ENCODE measurements at regions not wholly inside any gene's neighbourhood (a gene's known extent, or its start where the extent isn't known, plus 50 kb on each side); places are given as distances from the start of the nearest gene placed in this dataset.

DNA sequence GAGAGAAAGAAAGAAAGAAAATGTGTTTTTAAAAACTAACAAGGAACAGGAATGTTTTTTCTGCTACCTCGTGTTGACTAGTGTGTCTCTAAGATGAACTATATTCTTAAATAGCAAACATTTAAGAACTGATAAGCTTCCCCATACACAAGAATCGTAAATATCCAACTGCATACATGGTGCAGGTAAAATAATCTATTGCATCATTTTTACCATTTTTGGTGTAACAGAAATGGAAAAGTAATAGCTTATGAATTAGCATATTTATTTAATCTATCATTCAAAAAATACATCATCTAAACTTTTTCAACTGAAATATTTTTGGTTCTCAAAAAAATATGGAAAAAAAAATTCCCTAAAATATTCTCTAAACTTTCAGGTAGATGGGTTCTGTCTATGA, 59.7 kb upstream of the RAD23B start:
- no peak for DNase-seq (ENCODE audit: low spot score)
- TF ChIP-seq, protein P1, sequence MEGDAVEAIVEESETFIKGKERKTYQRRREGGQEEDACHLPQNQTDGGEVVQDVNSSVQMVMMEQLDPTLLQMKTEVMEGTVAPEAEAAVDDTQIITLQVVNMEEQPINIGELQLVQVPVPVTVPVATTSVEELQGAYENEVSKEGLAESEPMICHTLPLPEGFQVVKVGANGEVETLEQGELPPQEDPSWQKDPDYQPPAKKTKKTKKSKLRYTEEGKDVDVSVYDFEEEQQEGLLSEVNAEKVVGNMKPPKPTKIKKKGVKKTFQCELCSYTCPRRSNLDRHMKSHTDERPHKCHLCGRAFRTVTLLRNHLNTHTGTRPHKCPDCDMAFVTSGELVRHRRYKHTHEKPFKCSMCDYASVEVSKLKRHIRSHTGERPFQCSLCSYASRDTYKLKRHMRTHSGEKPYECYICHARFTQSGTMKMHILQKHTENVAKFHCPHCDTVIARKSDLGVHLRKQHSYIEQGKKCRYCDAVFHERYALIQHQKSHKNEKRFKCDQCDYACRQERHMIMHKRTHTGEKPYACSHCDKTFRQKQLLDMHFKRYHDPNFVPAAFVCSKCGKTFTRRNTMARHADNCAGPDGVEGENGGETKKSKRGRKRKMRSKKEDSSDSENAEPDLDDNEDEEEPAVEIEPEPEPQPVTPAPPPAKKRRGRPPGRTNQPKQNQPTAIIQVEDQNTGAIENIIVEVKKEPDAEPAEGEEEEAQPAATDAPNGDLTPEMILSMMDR (IDR thresholded peaks at IDR 0.05; ENCODE audit: extremely low read depth, missing control alignments) = no peak

DNA sequence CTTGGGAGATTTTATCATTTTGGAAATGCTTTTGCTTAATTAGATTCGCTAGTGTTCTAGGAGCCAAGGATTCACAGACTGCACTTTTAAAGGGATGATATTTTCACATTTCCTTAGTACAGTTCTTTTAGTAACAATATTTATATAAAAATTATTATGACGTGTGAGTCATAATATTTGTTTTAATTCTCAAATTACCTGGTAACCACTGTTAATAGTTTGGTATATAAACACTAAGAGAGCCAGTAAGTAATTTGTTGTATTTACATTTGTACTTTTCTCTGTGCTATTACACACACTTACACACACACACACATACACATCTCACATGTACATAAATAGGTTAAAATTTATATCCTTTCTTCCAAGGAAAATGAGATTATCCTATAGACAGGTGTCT, 58.8 kb upstream of the RAD23B start:
- TF ChIP-seq, protein P1 (IDR thresholded peaks at IDR 0.05; ENCODE audit: extremely low read depth, missing control alignments) = no peak
- no peak for DNase-seq (ENCODE audit: low spot score)

DNA sequence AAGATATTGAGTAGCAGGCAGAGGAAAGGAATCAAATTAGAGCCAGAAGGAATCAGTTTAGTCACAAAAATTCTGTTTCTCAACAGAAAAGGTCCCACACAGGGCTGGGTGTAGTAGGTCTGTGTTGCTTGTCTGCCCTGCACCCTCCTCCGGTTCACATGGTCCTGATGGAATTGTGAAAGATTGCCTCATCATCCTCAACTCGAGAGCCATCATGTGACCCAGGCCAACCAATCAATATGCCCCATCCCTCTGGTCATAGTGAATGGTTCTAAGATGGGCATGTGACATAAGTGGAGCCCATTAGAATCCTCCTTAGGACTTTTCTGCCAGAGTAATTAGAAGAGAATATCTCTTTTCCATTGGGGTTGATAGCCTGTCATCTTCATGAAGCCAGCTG, 56.7 kb upstream of the RAD23B start:
- DNase-seq (ENCODE audit: low spot score) = no peak
- TF ChIP-seq, protein P1 (IDR thresholded peaks at IDR 0.05; ENCODE audit: extremely low read depth, missing control alignments) = no peak

DNA sequence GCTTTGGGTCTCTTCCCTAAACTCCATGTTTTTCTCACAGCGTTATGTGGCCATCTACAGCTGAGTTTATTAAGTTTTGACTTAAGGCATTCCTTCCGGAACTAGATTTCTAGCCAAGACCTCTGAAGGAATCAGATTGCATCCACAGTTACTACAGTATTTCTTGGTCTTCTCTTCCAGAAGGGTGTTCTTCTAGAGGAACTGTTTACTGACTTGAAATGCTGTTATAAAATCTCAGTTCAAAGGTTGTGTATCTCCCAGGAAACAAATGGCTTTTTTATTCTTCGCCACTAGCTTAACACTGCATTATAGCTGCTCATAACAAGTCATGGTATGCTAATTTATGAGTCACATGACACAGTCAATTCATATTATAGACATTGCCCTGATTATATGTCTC, 55.3 kb upstream of the RAD23B start:
- TF ChIP-seq, protein P1 (IDR thresholded peaks at IDR 0.05; ENCODE audit: extremely low read depth, missing control alignments) = no peak
- no peak for DNase-seq (ENCODE audit: low spot score)

DNA sequence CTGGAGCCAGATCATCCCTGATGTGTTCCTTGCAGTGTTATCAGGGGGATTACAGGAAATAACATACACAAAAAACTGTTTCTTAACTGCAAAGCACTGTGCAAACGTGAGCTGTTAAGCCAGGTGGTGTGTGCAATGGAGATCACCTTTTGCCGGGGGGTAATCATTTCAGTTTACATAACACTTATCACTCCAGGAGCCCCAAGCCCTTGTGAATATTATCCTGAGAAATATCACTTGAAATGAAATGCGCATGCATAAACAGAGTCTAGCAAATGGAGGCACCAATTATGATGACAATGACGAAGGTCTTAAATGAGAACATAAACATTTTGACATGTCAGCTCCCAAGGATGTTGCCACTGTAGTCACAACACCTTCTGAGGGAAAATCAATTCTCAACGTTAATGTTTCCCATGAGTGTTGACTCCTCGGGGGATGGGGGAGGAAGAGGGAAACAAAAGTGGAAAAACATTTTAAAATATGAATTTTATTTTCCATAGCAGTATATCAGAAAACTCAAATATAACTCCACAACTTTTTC, 54.5 kb upstream of the RAD23B start:
- TF ChIP-seq, protein P1 (IDR thresholded peaks at IDR 0.05; ENCODE audit: extremely low read depth, missing control alignments) = no peak
- DNase-seq (ENCODE audit: low spot score) = no peak

DNA sequence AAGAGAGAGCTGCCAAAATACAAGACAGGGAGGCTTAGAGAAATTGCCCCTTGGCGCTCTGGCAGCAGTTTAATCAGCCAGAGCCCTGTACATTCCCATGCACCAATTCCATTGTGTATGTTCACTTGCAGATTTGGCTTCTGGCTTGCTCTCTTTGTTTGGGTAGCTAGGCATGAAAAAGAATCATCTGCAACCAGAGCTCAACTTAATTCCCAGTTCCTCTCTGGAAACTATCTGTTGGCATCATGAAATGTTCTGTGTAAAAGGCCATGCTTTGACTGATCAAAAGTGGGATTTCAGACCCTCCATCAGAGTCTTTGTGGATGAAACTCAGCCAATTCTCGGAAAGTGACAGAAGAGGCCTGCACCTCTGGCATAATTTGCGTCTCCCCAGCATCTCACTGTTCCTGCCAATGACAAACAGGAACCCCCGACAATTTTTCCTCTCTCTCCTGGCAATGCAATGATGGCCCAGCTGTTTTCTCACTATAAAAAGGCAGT, 53.8 kb upstream of the RAD23B start:
- TF ChIP-seq, protein P1 (IDR thresholded peaks at IDR 0.05; ENCODE audit: extremely low read depth, missing control alignments) = no peak
- DNase-seq (ENCODE audit: low spot score) = no peak
